ENCODE measurements at regions not wholly inside any gene's neighbourhood (a gene's known extent, or its start where the extent isn't known, plus 50 kb on each side); places are given as distances from the start of the nearest gene placed in this dataset.

DNA sequence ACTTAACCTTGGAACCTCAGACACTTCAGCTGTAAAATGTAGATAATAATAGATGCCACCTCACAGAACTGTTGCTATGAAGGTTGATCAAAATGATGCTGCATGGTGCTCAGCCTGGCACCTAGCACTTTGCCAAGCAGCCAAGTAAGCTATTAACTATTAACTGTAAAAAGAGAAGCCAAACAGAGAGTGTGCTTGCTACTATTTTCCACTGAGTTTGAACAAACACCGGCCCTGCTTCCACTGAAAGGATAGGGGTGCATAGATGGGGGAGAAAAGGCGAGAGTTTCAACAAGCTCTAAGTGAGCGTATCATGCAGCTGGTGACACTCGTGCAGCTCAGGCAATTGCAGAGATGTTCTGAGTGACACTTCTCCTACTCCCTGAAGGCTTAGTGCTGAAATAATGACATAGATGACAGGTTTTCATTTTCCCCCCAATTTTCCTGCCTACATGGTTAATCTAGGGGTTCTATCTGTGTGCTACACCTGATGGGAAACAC lies 78.2 kb downstream of the GPR88 start:
- intact Hi-C loops (cut with DNase I; ENCODE audit: low total_unique reads), result no loop called here

DNA sequence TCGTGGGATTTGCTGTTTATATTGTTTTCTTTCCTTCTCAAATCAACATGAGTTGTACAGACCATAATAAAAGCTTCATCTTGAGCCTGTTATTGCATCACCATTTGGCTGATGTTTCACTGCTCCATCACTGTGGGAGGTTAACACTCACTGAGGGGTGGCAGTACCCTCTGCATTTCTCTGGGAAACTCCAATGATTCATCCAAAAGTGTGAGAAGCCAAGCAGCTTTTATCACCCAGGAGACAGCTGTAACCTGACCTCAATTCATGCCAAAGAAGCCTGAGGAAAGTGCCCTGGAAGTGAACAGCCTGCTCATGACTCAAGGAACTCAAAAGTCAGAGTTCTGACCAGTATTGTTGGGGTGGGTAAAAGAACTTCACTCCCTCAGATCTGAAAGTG lies 84.1 kb downstream of the GPR88 start:
- TF ChIP-seq POLR2A (IDR thresholded peaks at IDR 0.05), result no peak
- TF ChIP-seq, protein P1, sequence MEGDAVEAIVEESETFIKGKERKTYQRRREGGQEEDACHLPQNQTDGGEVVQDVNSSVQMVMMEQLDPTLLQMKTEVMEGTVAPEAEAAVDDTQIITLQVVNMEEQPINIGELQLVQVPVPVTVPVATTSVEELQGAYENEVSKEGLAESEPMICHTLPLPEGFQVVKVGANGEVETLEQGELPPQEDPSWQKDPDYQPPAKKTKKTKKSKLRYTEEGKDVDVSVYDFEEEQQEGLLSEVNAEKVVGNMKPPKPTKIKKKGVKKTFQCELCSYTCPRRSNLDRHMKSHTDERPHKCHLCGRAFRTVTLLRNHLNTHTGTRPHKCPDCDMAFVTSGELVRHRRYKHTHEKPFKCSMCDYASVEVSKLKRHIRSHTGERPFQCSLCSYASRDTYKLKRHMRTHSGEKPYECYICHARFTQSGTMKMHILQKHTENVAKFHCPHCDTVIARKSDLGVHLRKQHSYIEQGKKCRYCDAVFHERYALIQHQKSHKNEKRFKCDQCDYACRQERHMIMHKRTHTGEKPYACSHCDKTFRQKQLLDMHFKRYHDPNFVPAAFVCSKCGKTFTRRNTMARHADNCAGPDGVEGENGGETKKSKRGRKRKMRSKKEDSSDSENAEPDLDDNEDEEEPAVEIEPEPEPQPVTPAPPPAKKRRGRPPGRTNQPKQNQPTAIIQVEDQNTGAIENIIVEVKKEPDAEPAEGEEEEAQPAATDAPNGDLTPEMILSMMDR (IDR thresholded peaks at IDR 0.05 in 4 of 5, conservative IDR thresholded peaks at IDR 0.05 in 1 of 5), result no peak
- in situ Hi-C loops (cut with MboI; ENCODE audit: low sequenced_read_pairs in 4 of 4) (loop anchor here in 1 of 4 donors (25.0 kb wide), 1 partner anchor 240 kb away; no protein-coding TSS in a partner anchor), intact Hi-C loops (cut with DNase I; ENCODE audit: low total_unique reads) (no loop called here)
- no peaks in the 10 kb centered on the region for H3K4me1 ChIP-seq
- no peaks in the 10 kb centered on the region for H3K27me3 ChIP-seq
- no peak overlapping the region for H3K27ac ChIP-seq
- ATAC-seq (peak; percentile 49 to 66), DNase-seq (peak in 1 of 2 donors; percentile 15)
- H3K4me3 ChIP-seq, result no peak overlapping the region
- H3K36me3 ChIP-seq, result no peaks in the 10 kb centered on the region
- no peaks in the 10 kb centered on the region for H3K9me3 ChIP-seq

More for the DNA sequence above, 78.2 kb downstream of the GPR88 start:
- Histone ChIP-seq H3K9me3 (no peaks in the 10 kb centered on the region), H3K27me3 (no peaks in the 10 kb centered on the region), H3K27ac (no peak overlapping the region), H3K4me3 (no peak overlapping the region), H3K4me1 (no peaks in the 10 kb centered on the region), H3K36me3 (no peaks in the 10 kb centered on the region)
- TF ChIP-seq POLR2A (IDR thresholded peaks at IDR 0.05), result no peak
- TF ChIP-seq, protein P1 (IDR thresholded peaks at IDR 0.05 in 4 of 5, conservative IDR thresholded peaks at IDR 0.05 in 1 of 5), result no peak
- DNase-seq (no peak), ATAC-seq (no peak)
- in situ Hi-C loops (cut with MboI; ENCODE audit: low sequenced_read_pairs in 4 of 4), result loop anchor here in 1 of 4 donors (25.0 kb wide), 1 partner anchor 246 kb away; no protein-coding TSS in a partner anchor

DNA sequence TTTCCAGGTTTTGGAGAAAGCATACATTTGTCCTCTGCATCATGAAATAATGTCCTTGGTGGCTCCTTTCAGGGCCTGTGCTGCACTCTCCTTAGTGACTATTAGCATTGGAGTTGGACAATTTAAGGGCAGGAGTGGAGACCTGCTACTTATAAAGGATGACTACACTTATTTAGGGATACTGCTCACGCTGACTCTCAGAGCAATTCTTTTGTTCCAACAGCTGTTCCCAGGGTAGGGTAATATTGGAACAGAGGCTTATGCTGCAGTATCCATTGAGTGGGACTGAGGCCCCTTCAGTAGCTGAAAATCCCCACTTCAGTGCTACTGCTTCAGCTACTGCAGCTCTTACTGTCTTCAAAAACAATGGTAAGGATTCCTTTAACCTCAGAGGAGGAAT lies 84.6 kb downstream of the GPR88 start:
- intact Hi-C loops (cut with DNase I; ENCODE audit: low total_unique reads), result no loop called here
- no peaks in the 10 kb centered on the region for H3K9me3 ChIP-seq
- H3K4me3 ChIP-seq, result no peak overlapping the region
- no peak for TF ChIP-seq POLR2A (IDR thresholded peaks at IDR 0.05)
- TF ChIP-seq, protein P1 (IDR thresholded peaks at IDR 0.05 in 4 of 5, conservative IDR thresholded peaks at IDR 0.05 in 1 of 5), result no peak
- H3K27me3 ChIP-seq, result no peaks in the 10 kb centered on the region
- no peaks in the 10 kb centered on the region for H3K36me3 ChIP-seq
- H3K27ac ChIP-seq, result no peak overlapping the region
- no peak for DNase-seq
- H3K4me1 ChIP-seq, result no peaks in the 10 kb centered on the region
- peak in 1 of 2 donors; percentile 39 for ATAC-seq
- in situ Hi-C loops (cut with MboI; ENCODE audit: low sequenced_read_pairs in 4 of 4), result loop anchor here in 1 of 4 donors (25.0 kb wide), 1 partner anchor 240 kb away; no protein-coding TSS in a partner anchor

DNA sequence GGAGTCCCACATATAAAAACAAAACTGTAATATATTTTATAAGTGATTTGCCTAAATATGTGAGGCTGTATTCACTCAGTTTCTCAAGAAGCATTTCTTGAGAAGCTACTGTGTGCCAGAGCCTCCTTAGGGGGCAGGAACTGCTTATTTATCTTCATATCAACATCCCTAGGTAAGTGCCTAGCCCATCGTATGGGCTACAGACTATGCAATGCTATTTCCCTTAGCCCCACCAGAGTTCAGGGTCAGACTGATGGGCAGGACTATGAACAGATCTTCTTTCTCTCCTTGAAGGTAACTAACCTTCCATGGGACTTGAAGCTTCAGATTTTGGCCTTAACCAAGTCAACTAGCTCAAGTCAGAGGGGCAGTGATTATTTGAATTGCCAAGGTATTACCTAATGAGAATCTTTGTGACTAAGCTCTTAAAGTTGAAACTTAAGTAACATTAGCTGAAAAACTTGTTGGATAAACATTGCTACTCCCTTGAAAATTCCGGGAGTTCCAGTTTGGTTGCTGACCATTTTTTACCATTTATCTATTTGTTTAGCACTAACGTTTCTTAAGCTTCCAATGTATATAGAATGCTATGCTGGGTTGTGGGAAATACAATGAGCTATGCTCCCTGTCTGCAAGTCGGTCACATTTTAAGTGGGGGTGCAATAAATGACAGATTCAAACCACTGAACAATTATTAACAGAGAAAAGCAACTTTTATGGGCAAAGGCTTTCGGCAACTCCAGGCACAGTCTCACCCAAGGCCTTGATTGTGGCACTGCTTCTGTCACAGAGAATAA lies 85.2 kb downstream of the GPR88 start:
- Histone ChIP-seq H3K4me1 (no peaks in the 10 kb centered on the region), H3K4me3 (no peak overlapping the region), H3K27me3 (no peaks in the 10 kb centered on the region), H3K9me3 (no peaks in the 10 kb centered on the region), H3K36me3 (no peaks in the 10 kb centered on the region), H3K27ac (no peak overlapping the region)
- ATAC-seq (no peak), DNase-seq (no peak)
- intact Hi-C loops (cut with DNase I; ENCODE audit: low total_unique reads) (no loop called here), in situ Hi-C loops (cut with MboI; ENCODE audit: low sequenced_read_pairs in 4 of 4) (loop anchor here in 1 of 4 donors (25.0 kb wide), 1 partner anchor 239 kb away; no protein-coding TSS in a partner anchor)
- TF ChIP-seq, protein P1 (IDR thresholded peaks at IDR 0.05 in 4 of 5, conservative IDR thresholded peaks at IDR 0.05 in 1 of 5), result no peak
- TF ChIP-seq POLR2A (IDR thresholded peaks at IDR 0.05), result no peak
